ENCODE measurements at regions not wholly inside any gene's neighbourhood (a gene's known extent, or its start where the extent isn't known, plus 50 kb on each side); places are given as distances from the start of the nearest gene placed in this dataset.

DNA sequence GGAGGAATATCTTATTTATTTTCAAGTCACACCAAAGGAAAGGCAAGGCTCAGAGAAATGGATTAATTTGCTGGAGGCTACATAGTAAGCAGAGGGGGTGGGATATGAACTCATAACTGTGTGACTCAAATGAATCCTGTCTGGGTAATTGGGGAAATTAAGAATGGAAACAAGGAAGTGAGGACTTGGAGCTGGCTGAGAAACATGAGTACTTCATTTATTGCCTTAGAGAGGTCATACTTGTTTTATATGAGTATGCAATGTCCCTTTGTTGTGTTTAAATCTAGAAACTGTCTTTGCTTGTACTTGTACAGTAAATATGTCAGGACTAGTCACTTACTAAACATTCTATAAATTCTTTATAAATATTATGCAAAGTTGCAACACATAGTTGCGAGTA lies 2166.7 kb upstream of the PIK3C3 start:
- TF ChIP-seq POLR2A (IDR thresholded peaks at IDR 0.05) (no peak), POLR2AphosphoS5 (IDR thresholded peaks at IDR 0.05) (no peak)
- TF ChIP-seq, protein P1, sequence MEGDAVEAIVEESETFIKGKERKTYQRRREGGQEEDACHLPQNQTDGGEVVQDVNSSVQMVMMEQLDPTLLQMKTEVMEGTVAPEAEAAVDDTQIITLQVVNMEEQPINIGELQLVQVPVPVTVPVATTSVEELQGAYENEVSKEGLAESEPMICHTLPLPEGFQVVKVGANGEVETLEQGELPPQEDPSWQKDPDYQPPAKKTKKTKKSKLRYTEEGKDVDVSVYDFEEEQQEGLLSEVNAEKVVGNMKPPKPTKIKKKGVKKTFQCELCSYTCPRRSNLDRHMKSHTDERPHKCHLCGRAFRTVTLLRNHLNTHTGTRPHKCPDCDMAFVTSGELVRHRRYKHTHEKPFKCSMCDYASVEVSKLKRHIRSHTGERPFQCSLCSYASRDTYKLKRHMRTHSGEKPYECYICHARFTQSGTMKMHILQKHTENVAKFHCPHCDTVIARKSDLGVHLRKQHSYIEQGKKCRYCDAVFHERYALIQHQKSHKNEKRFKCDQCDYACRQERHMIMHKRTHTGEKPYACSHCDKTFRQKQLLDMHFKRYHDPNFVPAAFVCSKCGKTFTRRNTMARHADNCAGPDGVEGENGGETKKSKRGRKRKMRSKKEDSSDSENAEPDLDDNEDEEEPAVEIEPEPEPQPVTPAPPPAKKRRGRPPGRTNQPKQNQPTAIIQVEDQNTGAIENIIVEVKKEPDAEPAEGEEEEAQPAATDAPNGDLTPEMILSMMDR (IDR thresholded peaks at IDR 0.05 in 8 of 11, conservative IDR thresholded peaks at IDR 0.05 in 3 of 11) = no peak
